Lower lobe of right lung (tissue), 2 donors: ENCODE measurements at regions not wholly inside any gene's neighbourhood (a gene's known extent, or its start where the extent isn't known, plus 50 kb on each side); places are given as distances from the start of the nearest gene placed in this dataset.

ENCODE experiments used
- ATAC-seq, 2 donors: fragments of 200-7000 bp; cut with Tn5 transposase; one replicate each; pipeline ENCODE4 v1.9.1; 2020 to 2022; ENCODE audit warnings: mild to moderate bottlenecking in 2 of 2, moderate library complexity in 2 of 2
- DNase-seq: peaks from one replicate; pipeline ENCODE4 v3.0.0-alpha.2; 2020
- H3K27ac ChIP-seq: fragments of 200-600 bp; one replicate; pipeline ENCODE4 v1.8.0; 2022
- H3K27me3 ChIP-seq: fragments of 200-600 bp; one replicate; pipeline ENCODE4 v1.8.0; 2022; ENCODE audit warnings: low read depth
- H3K36me3 ChIP-seq: fragments of 200-600 bp; one replicate; pipeline ENCODE4 v1.8.0; 2022; ENCODE audit warnings: mild to moderate bottlenecking
- H3K4me1 ChIP-seq: fragments of 200-600 bp; one replicate; pipeline ENCODE4 v1.8.0; 2022
- H3K4me3 ChIP-seq: fragments of 200-600 bp; one replicate; pipeline ENCODE4 v1.8.0; 2022; ENCODE audit warnings: mild to moderate bottlenecking
- H3K9me3 ChIP-seq: fragments of 200-600 bp; one replicate; pipeline ENCODE4 v1.8.0; 2022
- intact Hi-C: fragments of 100-400 bp; cut with DNase I; formaldehyde crosslinking; loops from one replicate; pipeline ENCODE4 v1.11.0; 2022
- TF ChIP-seq, protein P1 (sequence below): fragments of 200-600 bp; IDR thresholded peaks from one replicate; pipeline ENCODE4 v1.8.0; 2022; ENCODE audit warnings: antibody characterized with exemption, mild to moderate bottlenecking
- donor health status: DM: no; HTN: yes; CAD: no; lungs with severe emphysema.

DNA sequence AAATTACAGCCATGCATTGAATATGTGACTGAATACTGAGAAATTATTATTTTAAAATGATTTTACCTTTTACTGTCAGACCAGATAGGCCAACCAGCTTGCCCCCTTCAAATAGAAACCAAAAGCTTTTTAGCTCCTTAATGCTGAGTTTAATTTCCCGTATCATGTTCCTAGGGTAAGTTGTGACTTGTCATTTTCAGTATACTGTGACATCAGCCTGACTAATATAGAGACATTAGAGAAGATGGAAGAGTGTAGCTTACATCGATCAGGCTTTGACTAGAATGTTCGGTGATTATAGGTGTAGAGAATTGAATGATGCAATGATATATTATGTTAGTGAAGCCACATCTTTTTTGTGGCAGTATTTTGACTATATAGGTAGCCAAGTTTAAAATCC is 50.6 kb upstream of the ZEB2 start:
- Histone ChIP-seq H3K27ac (no peak overlapping the region), H3K9me3 (no peaks in the 10 kb centered on the region), H3K4me3 (no peak overlapping the region), H3K36me3 (no peaks in the 10 kb centered on the region), H3K27me3 (no peaks in the 10 kb centered on the region), H3K4me1 (no peaks in the 10 kb centered on the region)
- intact Hi-C loops, result no loop called here
- DNase-seq, result no peak
- ATAC-seq, result no peak
- TF ChIP-seq, protein P1, sequence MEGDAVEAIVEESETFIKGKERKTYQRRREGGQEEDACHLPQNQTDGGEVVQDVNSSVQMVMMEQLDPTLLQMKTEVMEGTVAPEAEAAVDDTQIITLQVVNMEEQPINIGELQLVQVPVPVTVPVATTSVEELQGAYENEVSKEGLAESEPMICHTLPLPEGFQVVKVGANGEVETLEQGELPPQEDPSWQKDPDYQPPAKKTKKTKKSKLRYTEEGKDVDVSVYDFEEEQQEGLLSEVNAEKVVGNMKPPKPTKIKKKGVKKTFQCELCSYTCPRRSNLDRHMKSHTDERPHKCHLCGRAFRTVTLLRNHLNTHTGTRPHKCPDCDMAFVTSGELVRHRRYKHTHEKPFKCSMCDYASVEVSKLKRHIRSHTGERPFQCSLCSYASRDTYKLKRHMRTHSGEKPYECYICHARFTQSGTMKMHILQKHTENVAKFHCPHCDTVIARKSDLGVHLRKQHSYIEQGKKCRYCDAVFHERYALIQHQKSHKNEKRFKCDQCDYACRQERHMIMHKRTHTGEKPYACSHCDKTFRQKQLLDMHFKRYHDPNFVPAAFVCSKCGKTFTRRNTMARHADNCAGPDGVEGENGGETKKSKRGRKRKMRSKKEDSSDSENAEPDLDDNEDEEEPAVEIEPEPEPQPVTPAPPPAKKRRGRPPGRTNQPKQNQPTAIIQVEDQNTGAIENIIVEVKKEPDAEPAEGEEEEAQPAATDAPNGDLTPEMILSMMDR, result no peak
